ENCODE measurements at regions not wholly inside any gene's neighbourhood (a gene's known extent, or its start where the extent isn't known, plus 50 kb on each side); places are given as distances from the start of the nearest gene placed in this dataset.
A peak's percentile ranks its signal among the peaks of the same experiment; 100 is the strongest.

GRCh38 chr6:170160031-170160627 lies 130.7 kb downstream of the DLL1 start:
- DNase-seq = no peak

DNA sequence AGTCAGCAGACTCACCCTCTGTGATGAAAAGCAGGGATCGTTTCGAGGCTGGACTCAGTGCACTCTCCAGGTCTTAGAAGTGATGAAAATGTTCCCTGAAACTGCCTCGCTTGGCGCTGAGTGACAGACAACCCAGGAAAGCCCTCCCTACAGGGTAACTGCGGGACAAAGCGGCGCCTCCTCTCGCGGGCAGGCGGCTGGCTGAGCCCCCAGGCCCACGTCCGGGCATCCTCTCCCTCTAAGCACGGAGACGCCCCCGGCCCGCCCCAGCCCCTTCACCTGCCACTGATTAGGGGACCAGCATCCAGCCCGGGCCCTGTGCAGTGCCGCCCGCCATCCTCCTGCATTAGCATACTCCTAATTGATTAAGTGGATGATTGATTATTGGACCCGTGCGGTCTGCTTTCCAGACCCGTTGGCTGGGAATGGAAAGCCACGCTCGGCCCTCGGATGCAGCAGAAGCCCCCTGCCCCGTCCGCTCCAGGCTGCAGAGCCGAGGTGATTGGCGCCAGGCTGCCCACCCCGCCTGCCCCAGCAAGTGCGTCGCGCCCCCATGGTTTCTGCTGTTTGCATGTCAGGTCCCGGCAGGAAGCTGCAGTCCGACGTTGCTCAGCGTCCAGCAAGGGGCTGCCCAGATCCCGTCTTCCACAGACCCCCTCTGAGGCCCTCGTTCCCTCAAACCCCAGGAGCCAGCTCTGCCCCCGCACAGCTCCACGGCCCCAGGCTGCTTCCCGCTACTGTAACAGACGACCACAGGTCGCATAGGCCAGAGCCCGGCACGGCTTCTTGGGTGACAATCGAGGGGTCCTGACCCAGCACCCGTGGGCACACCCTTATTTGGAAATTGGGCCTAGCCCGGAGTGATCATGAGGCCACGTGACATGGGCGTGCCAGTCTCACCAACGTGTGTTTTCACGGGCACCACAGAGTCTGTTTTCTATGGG lies 131.6 kb downstream of the DLL1 start:
- DNase-seq = no peak

GRCh38 chr6:170158296-170159021 lies 132.4 kb downstream of the DLL1 start:
- DNase-seq = no peak

GRCh38 chr6:170157567-170158218 lies 133.2 kb downstream of the DLL1 start:
- DNase-seq = no peak

DNA sequence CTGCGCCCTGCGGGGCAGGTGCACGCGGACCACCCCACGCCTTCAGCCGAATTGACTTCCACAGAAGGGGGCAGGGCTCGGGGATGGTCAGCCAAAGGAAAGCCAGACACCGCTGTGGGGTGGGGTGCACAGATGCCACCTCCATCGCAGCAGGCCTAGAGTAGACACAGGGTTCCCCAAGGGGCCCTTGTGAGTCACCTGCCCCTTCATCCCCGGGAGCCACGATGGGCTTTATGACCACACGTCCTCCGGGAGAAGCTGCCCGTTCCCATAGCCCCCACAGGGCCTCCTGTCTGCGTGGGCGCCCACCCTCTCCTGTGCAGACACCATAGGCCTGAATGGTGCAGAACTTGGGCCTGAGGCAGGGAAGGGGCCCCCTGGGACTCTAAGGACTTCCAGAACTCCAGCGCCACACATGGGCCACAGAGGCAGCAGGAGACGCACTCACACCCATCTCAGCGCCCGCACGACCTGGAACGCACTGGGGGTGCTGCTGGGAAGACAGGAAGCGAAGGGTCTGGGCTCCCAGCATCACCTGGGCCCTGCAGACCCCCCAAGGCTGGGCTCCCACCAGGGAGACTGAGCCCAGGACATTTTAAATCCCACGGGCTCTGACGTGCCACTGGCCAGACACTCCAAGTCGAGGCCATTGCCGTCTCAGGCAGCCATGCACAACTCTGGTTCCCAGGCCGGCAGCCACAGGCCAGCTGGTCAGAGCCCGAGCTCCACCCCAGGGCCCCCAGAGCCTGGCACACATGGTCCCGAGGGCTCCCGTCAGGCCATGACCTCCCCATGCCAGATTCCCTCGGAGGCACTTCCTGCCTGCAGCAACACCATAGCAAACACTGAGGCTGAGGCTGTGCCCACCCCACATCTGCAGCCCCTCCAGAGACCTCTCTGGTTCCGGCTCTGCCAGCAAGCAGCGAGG lies 134.2 kb downstream of the DLL1 start:
- DNase-seq = no peak

DNA sequence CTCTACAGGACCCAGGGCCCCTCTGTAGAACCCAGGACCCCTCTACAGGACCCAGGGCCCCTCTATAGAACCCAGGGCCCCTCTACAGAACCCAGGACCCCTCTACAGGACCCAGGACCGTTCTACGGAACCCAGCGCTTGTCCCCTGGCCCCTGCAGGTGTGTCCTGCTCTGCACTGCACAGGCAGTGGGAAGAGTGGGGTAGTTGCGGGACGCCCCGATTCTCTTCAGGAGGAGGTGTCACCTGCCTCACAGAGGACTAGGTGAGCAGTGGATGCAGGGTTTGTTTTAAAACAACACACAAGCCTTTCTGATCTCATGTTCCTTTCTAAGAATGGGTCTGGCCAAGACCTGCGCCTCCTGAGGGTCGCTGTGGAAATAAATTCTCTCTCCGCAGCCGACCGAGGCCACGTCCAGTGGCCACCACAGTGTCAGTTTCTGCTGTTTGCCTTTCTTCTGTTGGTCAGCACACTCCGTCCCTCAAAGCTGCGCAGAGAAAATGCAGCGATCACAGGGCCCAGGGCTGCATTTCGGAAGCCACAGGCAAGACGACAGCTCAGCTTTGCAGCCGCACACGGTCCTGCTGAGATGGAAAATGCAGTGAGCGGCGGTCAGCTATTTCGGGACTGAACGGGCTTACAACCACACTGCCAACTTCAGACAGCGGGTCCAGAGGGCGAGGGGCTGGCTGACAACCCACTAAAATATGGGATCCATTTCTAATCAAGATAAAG lies 135.2 kb downstream of the DLL1 start:
- no peak for DNase-seq

DNA sequence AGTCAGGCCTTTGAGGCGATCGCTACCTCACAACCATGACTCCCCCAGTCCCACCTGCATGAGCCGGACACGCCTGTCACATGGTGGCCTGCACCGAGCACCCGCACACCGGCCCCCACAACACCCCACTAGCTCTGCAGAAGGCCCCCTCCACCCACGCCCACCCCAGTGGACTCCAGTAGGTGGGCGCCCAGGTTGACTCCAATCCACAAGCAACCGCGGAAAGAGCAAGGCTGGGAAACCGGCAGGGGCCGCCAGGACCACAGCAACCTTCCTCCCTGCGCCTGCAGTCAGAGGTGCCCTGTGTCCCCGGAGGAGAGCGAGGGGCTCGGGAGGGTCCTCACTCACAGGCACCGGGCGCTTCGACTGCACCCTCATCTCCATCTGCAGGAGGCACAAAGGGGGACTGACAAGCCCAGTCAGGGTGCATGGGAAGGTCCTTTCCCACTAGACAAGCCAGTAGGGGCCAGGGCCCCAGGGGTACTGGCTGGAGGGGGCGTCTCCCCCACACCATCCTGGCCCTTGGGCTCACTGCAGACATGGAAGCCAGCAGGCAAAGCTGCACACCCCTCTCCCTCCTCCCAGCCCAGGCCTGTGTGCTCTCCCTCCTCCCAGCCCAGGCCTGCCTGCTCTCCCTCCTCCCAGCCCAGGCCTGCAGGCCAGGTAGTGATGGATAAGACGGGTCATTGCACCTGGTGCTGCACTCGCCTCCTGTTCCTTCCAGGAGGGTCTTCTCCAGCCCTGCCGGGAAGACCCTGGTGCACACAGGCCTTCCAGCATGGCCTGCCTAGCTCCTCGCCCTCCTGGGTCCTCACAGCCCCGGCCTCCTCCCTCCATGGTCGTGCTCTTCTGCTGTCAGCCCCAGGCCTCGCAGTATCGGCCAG lies 137.2 kb downstream of the DLL1 start:
- DNase-seq = no peak

DNA sequence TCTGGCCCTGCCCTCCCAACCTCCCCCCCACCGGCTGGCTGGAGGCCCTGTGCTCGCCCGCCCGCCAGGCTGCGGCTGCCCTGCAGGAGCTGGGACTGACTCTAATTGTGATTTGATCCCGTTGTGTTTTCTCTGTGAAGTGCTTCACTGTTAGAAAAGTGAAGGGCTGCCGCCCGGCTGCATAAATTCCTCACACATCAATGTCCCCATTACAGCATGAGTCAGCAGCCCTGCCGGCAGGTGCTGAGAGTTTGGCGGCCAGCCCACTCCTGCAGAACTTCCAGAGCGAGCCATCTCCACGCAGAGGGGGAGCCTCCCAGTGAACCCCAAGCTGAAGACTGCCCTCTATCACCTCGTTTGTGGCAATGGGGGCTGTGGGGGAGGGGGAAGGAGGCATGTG lies 137.9 kb downstream of the DLL1 start:
- DNase-seq = peak; percentile 94

GRCh38 chr6:170152124-170152926 lies 138.6 kb downstream of the DLL1 start:
- peak; percentile 80 for DNase-seq

- no peak for DNase-seq
Measured at GRCh38 chr6:170151804-170152123, 139.1 kb downstream of the DLL1 start.

DNA sequence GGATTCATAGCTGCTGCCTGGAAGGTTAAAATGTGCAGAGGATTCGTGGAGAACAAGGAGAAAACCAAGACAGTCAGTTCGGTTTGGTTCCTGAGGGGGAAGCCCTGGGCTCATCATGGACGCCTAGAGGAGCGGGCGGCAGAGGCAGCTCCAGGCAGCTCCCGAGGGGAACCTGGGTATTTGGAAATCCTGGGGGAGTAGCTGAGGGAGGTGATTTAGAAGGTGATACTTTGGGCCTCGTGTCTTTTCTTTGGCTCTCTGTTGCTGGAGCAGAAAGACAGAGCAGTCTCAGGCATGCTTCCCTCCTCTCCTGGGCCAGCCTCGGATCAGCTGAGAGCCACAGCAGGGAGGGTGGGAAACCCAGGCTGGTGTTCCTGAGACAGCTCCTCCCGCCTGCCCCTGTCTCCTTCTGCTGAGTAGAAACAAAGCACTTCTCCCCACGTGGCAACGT lies 139.5 kb downstream of the DLL1 start:
- DNase-seq = peak; percentile 71

DNA sequence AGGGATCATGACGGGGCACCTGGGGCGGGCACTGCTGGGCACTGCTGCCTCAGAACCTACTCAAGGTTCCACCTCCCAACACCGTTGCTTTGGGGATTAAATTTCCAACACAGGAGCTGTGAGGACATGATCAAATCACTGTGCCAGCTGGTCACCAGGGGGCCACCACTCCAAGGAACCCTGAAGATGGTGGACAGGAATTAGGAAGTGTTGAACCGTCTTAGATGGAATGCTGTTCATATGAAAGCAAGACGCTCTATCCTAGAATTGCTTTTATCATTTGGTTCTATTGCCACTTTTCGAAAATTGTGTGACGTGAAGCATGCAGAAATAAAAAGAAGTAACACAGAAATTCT lies 140.3 kb downstream of the DLL1 start:
- no peak for DNase-seq

DNA sequence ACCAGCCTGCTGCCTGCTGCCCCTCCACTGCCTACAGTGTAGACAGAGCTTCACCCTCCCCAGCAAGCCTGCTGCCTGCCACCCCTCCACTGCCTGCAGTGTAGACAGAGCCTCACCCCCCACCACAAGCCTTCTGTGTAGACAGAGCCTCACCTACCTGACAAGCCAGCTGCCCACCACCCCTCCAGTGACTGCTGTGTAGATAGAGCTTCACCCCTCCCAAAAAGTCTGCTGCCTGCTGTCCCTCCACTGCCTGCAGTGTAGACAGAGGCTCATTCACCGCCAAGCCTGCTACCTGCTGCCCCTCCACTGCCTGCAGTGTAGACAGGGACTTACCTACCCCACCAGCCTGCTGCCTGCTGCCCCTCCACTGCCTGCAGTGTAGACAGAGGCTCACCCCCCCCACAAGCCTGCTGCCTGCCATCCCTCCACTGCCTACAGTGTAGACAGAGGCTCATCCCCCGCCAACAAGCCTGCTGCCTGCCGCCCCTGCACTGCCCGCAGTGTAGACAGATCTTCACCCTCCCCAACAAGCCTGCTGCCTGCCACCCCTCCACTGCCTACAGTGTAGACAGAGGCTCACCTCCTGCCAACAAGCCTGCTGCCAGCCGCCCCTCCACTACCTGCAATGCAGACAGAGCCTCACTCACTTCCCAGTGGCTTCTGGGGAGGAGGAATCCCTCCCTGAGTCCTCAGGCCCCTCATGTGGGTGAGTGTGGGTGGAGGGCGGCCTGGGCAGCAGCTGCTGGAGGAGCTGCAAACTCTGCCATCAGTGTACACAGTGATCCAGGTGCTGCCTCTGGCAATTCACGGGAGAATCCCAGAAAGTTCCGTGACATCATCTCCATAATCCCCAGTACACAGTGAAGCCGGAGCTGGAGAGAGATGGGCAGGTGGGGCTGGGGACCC lies 140.9 kb downstream of the DLL1 start:
- no peak for DNase-seq

DNA sequence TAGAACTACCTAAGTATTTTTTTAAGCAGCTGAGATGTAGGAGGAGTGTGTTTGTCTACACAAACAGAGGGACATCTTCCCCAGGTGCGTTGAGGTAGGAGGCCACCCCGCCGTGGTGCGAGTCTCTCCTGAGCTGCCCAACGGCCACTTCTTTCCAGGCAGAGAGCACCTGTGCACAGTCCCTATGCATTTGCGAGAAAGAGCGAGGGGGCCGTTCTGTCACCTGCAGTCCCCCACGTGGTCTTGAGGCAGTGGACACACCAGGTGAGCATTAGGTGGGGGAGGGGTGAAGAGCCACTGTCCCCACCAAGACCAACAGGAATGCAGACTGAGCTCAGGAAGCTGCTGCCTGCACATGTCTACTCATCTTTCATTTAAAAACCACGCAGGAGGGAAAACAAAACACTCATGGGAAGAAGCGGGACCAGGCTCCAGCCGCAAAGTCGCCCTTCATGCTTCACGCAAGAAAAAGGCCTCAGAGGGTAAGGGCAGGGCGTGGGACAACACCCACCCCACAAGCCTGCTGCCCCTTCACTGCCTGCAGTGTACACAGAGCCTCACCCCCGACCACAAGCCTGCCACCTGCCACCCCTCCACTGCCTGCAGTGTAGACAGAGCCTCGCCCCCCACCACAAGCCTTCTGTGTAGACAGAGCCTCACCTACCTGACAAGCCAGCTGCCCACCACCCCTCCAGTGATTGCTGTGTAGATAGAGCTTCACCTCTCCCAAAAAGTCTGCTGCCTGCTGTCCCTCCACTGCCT lies 142.0 kb downstream of the DLL1 start:
- no peak for DNase-seq

- no peak for DNase-seq
Measured at GRCh38 chr6:170147832-170148708, 142.8 kb downstream of the DLL1 start.

- DNase-seq = no peak
Measured at GRCh38 chr6:170147056-170147787, 143.7 kb downstream of the DLL1 start.

All from eye (tissue), 1 donor.